ENCODE measurements at regions not wholly inside any gene's neighbourhood (a gene's known extent, or its start where the extent isn't known, plus 50 kb on each side); places are given as distances from the start of the nearest gene placed in this dataset.
A peak's percentile ranks its signal among the peaks of the same experiment; 100 is the strongest.
"Not testable (repeated sequence)": the region's sequence is repeated elsewhere in the genome, so short reads cannot be mapped to it uniquely, and the experiment has no call there.

GRCh38 chr1:229173491-229174476 is 97.1 kb upstream of the RAB4A start:
- ATAC-seq; H3K4me3 Mint-ChIP-seq; H3K36me3 Mint-ChIP-seq; H3K9me3 Mint-ChIP-seq; DNase-seq (ENCODE audit: low spot score in 2 of 2); H3K4me1 Mint-ChIP-seq; H3K27ac Mint-ChIP-seq: not testable (repeated sequence)

DNA sequence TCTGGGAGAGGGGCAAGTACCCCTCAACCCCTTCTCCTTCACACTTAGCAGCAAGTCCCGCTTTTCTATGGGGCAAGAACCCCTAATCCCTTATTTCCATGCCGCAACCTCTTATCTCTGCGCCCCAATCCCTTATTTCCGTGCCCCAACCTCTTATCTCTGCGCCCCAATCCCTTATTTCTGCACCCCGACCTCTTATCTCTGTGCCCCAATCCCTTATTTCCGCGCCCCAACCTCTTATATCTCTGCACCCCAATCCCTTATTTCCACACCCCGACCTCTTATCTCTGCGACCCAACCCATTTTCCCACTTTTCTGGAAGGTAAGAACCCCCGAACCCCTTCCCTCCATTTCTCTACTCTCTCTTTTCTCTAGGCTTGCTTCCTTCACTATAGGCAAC is 95.6 kb upstream of the RAB4A start:
- DNase-seq (ENCODE audit: low spot score in 2 of 2), result not testable (repeated sequence)

DNA sequence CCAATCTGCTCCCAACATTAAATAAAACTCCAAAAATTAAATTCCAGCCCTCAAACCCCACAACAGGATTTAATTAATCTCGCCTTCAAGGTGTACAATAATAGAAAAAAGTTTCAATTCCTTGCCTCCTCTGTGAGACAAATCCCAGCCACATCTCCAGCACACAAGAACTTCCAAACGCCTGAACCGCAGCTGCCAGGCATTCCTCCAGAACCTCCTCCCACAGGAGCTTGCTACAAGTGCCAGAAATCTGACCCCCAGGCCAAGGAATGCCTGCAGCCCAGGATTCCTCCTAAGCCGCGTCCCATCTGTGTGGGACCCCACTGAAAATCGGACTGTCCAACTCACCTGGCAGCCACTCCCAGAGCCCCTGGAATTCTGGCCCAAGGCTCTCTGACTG is 94.5 kb upstream of the RAB4A start:
- H3K27ac Mint-ChIP-seq; H3K9me3 Mint-ChIP-seq; H3K36me3 Mint-ChIP-seq; H3K4me3 Mint-ChIP-seq; DNase-seq (ENCODE audit: low spot score in 2 of 2); H3K4me1 Mint-ChIP-seq; ATAC-seq: not testable (repeated sequence)

More for the DNA sequence above, 95.6 kb upstream of the RAB4A start:
- not testable (repeated sequence) for H3K27ac Mint-ChIP-seq, H3K4me3 Mint-ChIP-seq, H3K9me3 Mint-ChIP-seq, H3K36me3 Mint-ChIP-seq, ATAC-seq, H3K4me1 Mint-ChIP-seq

- H3K27ac Mint-ChIP-seq, result no peak overlapping the region
- H3K9me3 Mint-ChIP-seq, result no peaks in the 10 kb centered on the region
- H3K4me3 Mint-ChIP-seq, result no peak overlapping the region
- ATAC-seq, result no peak
- no peaks in the 10 kb centered on the region for H3K4me1 Mint-ChIP-seq
- DNase-seq (ENCODE audit: low spot score in 2 of 2), result no peak
- no peaks in the 10 kb centered on the region for H3K36me3 Mint-ChIP-seq
These were observed 90.8 kb upstream of the RAB4A start for GRCh38 chr1:229180161-229180560.

GRCh38 chr1:229181419-229181818 is 89.5 kb upstream of the RAB4A start:
- H3K4me1 Mint-ChIP-seq, result peaks cover 2% of the 10 kb centered on the region
- no peak overlapping the region for H3K27ac Mint-ChIP-seq
- H3K36me3 Mint-ChIP-seq, result no peaks in the 10 kb centered on the region
- H3K9me3 Mint-ChIP-seq, result no peaks in the 10 kb centered on the region
- DNase-seq (ENCODE audit: low spot score in 2 of 2) (no peak), ATAC-seq (no peak)
- no peak overlapping the region for H3K4me3 Mint-ChIP-seq

DNA sequence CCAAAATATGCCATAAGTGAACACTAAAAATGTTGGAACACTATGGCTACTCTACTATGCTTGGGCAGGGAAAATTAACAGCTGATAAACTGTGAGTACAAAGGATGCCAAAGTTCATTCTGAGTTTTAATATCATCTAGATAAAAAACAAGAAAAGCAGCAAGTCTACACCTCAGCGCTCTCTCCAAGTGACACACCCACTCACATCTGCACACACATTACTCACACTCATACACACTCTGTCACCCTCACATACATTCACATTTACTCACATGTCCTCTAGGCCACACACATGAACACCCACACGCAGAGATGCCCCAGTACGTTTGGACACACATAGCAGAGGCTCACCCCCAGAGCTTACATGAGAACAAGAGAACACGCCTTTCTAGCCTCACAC is 87.3 kb upstream of the RAB4A start:
- H3K9me3 Mint-ChIP-seq, result no peaks in the 10 kb centered on the region
- no peak for DNase-seq (ENCODE audit: low spot score in 2 of 2)
- H3K4me3 Mint-ChIP-seq, result no peak overlapping the region
- H3K36me3 Mint-ChIP-seq, result no peaks in the 10 kb centered on the region
- peaks cover 7% of the 10 kb centered on the region for H3K4me1 Mint-ChIP-seq
- H3K27ac Mint-ChIP-seq, result no peak overlapping the region
- ATAC-seq, result no peak

DNA sequence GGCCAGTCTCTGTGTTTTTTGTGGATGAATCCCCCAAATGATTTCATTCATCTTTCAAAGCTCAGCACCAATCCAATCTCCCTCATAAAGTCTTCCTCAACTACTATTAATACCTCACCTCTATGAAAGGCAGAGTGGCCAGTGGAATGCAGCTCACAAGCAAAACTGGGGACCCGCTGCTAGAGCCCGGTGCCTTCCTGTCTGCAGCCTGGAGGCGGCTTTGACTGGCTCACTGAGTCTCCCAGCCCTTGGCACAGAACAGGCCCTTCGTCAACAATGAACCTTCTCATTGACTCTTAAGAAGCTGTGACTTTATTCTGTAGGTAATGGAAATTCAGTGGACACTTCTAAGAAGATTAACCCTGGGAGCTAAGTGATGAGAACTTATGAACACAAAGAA is 86.8 kb upstream of the RAB4A start:
- ATAC-seq (no peak), DNase-seq (ENCODE audit: low spot score in 2 of 2) (no peak)
- H3K4me1 Mint-ChIP-seq, result peaks cover 7% of the 10 kb centered on the region
- H3K36me3 Mint-ChIP-seq, result no peaks in the 10 kb centered on the region
- H3K27ac Mint-ChIP-seq, result no peak overlapping the region
- no peaks in the 10 kb centered on the region for H3K9me3 Mint-ChIP-seq
- H3K4me3 Mint-ChIP-seq, result no peak overlapping the region

- ATAC-seq, result no peak
- no peaks in the 10 kb centered on the region for H3K36me3 Mint-ChIP-seq
These were observed 84.9 kb upstream of the RAB4A start for GRCh38 chr1:229185963-229186362.

DNA sequence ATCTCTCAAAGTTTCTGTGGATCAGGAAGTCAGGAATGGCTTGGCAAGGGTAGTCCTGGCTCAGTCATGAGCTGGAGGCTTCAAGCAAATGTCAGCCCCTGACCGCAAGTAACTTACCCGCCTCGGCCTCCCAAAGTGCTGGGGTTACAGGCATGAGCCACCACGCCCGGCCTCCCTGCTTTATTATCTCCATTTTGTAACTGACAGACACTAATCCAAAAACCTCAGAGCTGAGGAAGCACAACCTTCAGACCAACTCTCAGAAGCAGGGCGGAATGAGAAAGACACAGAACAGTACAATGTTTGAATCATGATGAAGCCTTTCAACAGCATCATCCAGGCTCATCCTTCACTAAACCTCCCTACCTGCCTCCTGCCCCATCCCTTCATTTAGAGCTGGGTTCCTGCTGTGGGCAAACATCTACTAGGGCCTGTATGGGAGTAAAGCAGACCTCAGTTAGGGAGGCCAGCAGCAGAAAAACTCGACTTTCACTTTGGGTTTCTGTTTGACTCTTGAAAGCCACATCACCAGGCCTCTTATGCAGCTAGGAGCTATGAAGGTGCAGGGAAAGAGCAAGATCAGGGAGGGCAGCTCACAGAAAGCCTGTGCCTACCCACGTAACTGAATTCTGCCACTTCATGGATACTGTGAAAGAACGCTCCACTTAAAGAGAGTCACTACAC is 84.4 kb upstream of the RAB4A start:
- Mint-ChIP-seq H3K4me3 (no peak overlapping the region), H3K9me3 (no peaks in the 10 kb centered on the region), H3K36me3 (no peaks in the 10 kb centered on the region), H3K4me1 (peaks cover 15% of the 10 kb centered on the region), H3K27ac (peak overlapping the region; percentile 34)
- DNase-seq (ENCODE audit: low spot score in 2 of 2) (peak in 1 of 2 donors; percentile 62), ATAC-seq (peak; percentile 91)

More at GRCh38 chr1:229185963-229186362, 84.9 kb upstream of the RAB4A start:
- H3K4me3 Mint-ChIP-seq, result no peak overlapping the region
- DNase-seq (ENCODE audit: low spot score in 2 of 2), result no peak
- H3K4me1 Mint-ChIP-seq, result peaks cover 12% of the 10 kb centered on the region
- H3K27ac Mint-ChIP-seq, result peak overlapping the region; percentile 34
- H3K9me3 Mint-ChIP-seq, result no peaks in the 10 kb centered on the region

GRCh38 chr1:229190057-229190575 is 80.8 kb upstream of the RAB4A start:
- no peaks in the 10 kb centered on the region for H3K36me3 Mint-ChIP-seq
- H3K4me3 Mint-ChIP-seq, result no peak overlapping the region
- ATAC-seq (no peak), DNase-seq (ENCODE audit: low spot score in 2 of 2) (no peak)
- no peaks in the 10 kb centered on the region for H3K9me3 Mint-ChIP-seq
- peaks cover 29% of the 10 kb centered on the region for H3K4me1 Mint-ChIP-seq
- H3K27ac Mint-ChIP-seq, result no peak overlapping the region

DNA sequence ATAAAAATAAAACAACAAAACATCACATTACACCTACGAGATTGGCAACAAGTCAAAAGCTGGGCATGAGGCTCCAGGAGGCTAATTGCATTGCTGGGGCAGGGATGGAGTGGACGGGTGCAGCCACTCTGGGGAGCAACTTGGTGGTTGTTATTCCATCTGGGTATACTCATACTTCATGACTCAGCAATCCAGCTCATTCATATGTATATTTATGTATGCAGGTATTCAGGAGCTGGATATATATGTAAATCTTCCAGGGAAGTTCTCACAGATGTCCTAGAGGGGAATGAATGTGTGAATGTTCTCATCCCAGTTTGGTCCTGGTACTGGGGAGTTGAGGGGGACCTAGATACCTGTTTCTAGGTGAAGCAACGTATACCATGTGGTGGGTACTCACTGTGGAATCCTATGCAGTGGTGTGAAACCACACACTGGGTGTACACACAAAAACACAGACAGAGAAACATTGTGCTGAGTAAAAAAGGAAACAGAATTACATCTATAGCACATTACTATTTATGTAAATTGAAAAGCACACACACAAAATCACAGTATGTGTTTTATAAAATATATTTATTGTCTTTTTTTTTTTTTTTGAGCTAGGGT is 79.7 kb upstream of the RAB4A start:
- Mint-ChIP-seq H3K4me3 (no peak overlapping the region), H3K27ac (no peak overlapping the region)
- peak; percentile 49 for ATAC-seq

DNA sequence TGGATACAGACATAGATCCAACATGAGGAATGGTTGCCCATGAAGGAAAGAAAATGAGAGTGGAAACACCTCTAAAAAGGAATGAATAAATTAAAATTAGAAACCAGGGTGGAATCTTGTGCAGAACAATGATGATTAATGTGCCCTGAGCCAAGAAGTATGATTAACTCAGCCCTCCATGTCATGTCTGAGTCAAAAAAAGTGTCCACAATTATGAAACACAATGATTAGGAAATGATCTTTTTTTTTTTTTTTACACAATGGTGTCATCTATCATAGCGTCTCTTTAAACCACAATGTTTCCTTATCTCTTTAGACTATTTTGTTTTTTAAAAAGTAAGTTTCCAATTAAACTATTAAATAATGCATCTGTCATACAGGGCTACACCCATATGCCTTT is 78.9 kb upstream of the RAB4A start:
- Mint-ChIP-seq H3K9me3 (no peaks in the 10 kb centered on the region), H3K4me1 (peaks cover 22% of the 10 kb centered on the region), H3K27ac (no peak overlapping the region), H3K36me3 (no peaks in the 10 kb centered on the region), H3K4me3 (no peak overlapping the region)
- DNase-seq (ENCODE audit: low spot score in 2 of 2) (no peak), ATAC-seq (peak; percentile 95)

More for the DNA sequence above, 79.7 kb upstream of the RAB4A start:
- no peak for DNase-seq (ENCODE audit: low spot score in 2 of 2)
- H3K9me3 Mint-ChIP-seq, result no peaks in the 10 kb centered on the region
- H3K36me3 Mint-ChIP-seq, result no peaks in the 10 kb centered on the region
- H3K4me1 Mint-ChIP-seq, result peaks cover 29% of the 10 kb centered on the region

DNA sequence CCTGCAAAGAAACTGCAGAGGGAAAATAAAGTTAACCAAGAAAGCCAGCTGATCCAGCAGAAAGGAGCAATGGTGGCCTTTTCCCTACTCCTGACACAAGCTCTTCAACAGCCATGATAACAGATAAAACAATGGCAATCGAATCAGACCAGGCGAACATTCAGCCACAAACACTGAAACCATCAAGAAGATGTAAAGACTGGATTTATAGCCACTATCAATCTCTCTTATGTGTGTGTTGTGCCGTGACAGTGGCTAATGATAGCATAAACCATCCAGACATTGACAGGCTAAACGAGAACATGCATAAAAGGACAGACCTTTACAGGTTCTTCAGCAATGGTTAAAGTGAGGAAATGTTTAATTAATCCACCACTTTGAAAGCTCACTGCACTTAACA is 78.1 kb upstream of the RAB4A start:
- ATAC-seq, result no peak
- no peaks in the 10 kb centered on the region for H3K36me3 Mint-ChIP-seq
- no peaks in the 10 kb centered on the region for H3K9me3 Mint-ChIP-seq
- no peak overlapping the region for H3K4me3 Mint-ChIP-seq
- H3K27ac Mint-ChIP-seq, result no peak overlapping the region
- no peak for DNase-seq (ENCODE audit: low spot score in 2 of 2)
- peaks cover 22% of the 10 kb centered on the region for H3K4me1 Mint-ChIP-seq

- H3K36me3 Mint-ChIP-seq, result no peaks in the 10 kb centered on the region
- H3K4me3 Mint-ChIP-seq, result no peak overlapping the region
- no peak overlapping the region for H3K27ac Mint-ChIP-seq
- no peaks in the 10 kb centered on the region for H3K9me3 Mint-ChIP-seq
- ATAC-seq (no peak), DNase-seq (ENCODE audit: low spot score in 2 of 2) (no peak)
- peaks cover 28% of the 10 kb centered on the region for H3K4me1 Mint-ChIP-seq
These were observed 76.8 kb upstream of the RAB4A start for GRCh38 chr1:229194096-229194495.

GRCh38 chr1:229195246-229195645 is 75.7 kb upstream of the RAB4A start:
- peaks cover 39% of the 10 kb centered on the region for H3K4me1 Mint-ChIP-seq
- ATAC-seq (no peak), DNase-seq (ENCODE audit: low spot score in 2 of 2) (no peak)
- no peaks in the 10 kb centered on the region for H3K9me3 Mint-ChIP-seq
- no peak overlapping the region for H3K27ac Mint-ChIP-seq
- H3K4me3 Mint-ChIP-seq, result no peak overlapping the region
- H3K36me3 Mint-ChIP-seq, result no peaks in the 10 kb centered on the region

All from stimulated activated effector memory CD8-positive, alpha-beta T cell treated with anti-CD3 and anti-CD28 coated beads, Interleukin-12 subunit alpha, Interleukin-12 subunit beta, amount 100 ng/mL, for 72 hours (primary cell).